NCI-H82 (cell line): ENCODE measurements at regions not wholly inside any gene's neighbourhood (a gene's known extent, or its start where the extent isn't known, plus 50 kb on each side); places are given as distances from the start of the nearest gene placed in this dataset.
"Not testable (repeated sequence)": the region's sequence is repeated elsewhere in the genome, so short reads cannot be mapped to it uniquely, and the experiment has no call there.

Source experiments
- DNase-seq: peaks from one replicate; lab custom pipeline; 2025; lab: John Stamatoyannopoulos, UW

- DNase-seq, result no peak
Observed at GRCh38 chr15:66635817-66636216, 66.2 kb upstream of the SMAD6 start.

GRCh38 chr15:66637044-66637443, 65.0 kb upstream of the SMAD6 start:
- not testable (repeated sequence) for DNase-seq

- no peak for DNase-seq
Observed at GRCh38 chr15:66638377-66638776, 63.7 kb upstream of the SMAD6 start.

- no peak for DNase-seq
Observed at GRCh38 chr15:66641485-66642315, 60.3 kb upstream of the SMAD6 start.

GRCh38 chr15:66642514-66642913, 59.5 kb upstream of the SMAD6 start:
- DNase-seq, result no peak

GRCh38 chr15:66643033-66643432, 59.0 kb upstream of the SMAD6 start:
- no peak for DNase-seq

GRCh38 chr15:66644000-66644787, 57.8 kb upstream of the SMAD6 start:
- DNase-seq, result no peak

GRCh38 chr15:66644869-66645268, 57.2 kb upstream of the SMAD6 start:
- no peak for DNase-seq

GRCh38 chr15:66646308-66646707, 55.7 kb upstream of the SMAD6 start:
- DNase-seq, result no peak

- no peak for DNase-seq
Observed at GRCh38 chr15:66646799-66647198, 55.2 kb upstream of the SMAD6 start.

- DNase-seq, result no peak
Observed at GRCh38 chr15:66647358-66647757, 54.7 kb upstream of the SMAD6 start.

- DNase-seq, result no peak
Observed at GRCh38 chr15:66648588-66648987, 53.4 kb upstream of the SMAD6 start.

- no peak for DNase-seq
Observed at GRCh38 chr15:66649235-66649984, 52.6 kb upstream of the SMAD6 start.

GRCh38 chr15:66650433-66650832, 51.6 kb upstream of the SMAD6 start:
- DNase-seq, result no peak

- no peak for DNase-seq
Observed at GRCh38 chr15:66651198-66651597, 50.8 kb upstream of the SMAD6 start.

- DNase-seq, result no peak
Observed at GRCh38 chr15:66651913-66652642, 50.0 kb upstream of the SMAD6 start.
